T-helper 17 cell (primary cell): ENCODE measurements at regions not wholly inside any gene's neighbourhood (a gene's known extent, or its start where the extent isn't known, plus 50 kb on each side); places are given as distances from the start of the nearest gene placed in this dataset.
"Not testable (repeated sequence)": the region's sequence is repeated elsewhere in the genome, so short reads cannot be mapped to it uniquely, and the experiment has no call there.

ENCODE experiments used
- ATAC-seq: fragments of 150-1000 bp; cut with Tn5 transposase; 2 replicates; pipeline ENCODE4 v1.10.0; 2021; ENCODE audit warnings: mild to moderate bottlenecking, moderate library complexity
- DNase-seq, 3 donors: peaks; one replicate each; pipeline versions ENCODE4 v3.0.0 to v3.0.0-alpha.2; 2020 to 2021
- H3K9me3 ChIP-seq: one replicate; pipeline ENCODE4 v1.7.0; 2013; ENCODE audit warnings: low read length, mild to moderate bottlenecking; ENCODE audit not compliant: control insufficient read depth, poor library complexity, severe bottlenecking
- H3K27ac Mint-ChIP-seq: one replicate; pipeline ENCODE4 v1.8.0; 2022; ENCODE audit warnings: mild to moderate bottlenecking, moderate library complexity, mixed read lengths
- H3K27me3 Mint-ChIP-seq: one replicate; pipeline ENCODE4 v1.8.0; 2022; ENCODE audit warnings: mixed read lengths
- H3K36me3 Mint-ChIP-seq: one replicate; pipeline ENCODE4 v1.8.0; 2022; ENCODE audit warnings: low read depth, mixed read lengths
- H3K4me1 Mint-ChIP-seq: one replicate; pipeline ENCODE4 v1.8.0; 2022; ENCODE audit warnings: mild to moderate bottlenecking, mixed read lengths
- H3K4me3 Mint-ChIP-seq: one replicate; pipeline ENCODE4 v1.8.0; 2022; ENCODE audit warnings: mild to moderate bottlenecking, moderate library complexity, mixed read lengths

- not testable (repeated sequence) for H3K4me3 Mint-ChIP-seq, H3K4me1 Mint-ChIP-seq, DNase-seq, ATAC-seq, H3K27ac Mint-ChIP-seq, H3K36me3 Mint-ChIP-seq, H3K9me3 ChIP-seq
- H3K27me3 Mint-ChIP-seq = peaks cover 26% of the 10 kb centered on the region
These were observed 131.4 kb downstream of the ASB7 start for GRCh38 chr15:100733843-100734185.

- ATAC-seq (no peak), DNase-seq (no peak)
- Mint-ChIP-seq H3K4me1 (no peaks in the 10 kb centered on the region), H3K4me3 (no peak overlapping the region), H3K36me3 (no peaks in the 10 kb centered on the region), H3K27me3 (peaks cover 23% of the 10 kb centered on the region), H3K27ac (no peak overlapping the region)
- H3K9me3 ChIP-seq = no peaks in the 10 kb centered on the region
These were observed 132.2 kb downstream of the ASB7 start for GRCh38 chr15:100734586-100734985.

- Mint-ChIP-seq H3K27ac (no peak overlapping the region), H3K36me3 (no peaks in the 10 kb centered on the region), H3K4me1 (no peaks in the 10 kb centered on the region), H3K4me3 (no peak overlapping the region), H3K27me3 (peaks cover 22% of the 10 kb centered on the region)
- DNase-seq (no peak), ATAC-seq (no peak)
- no peaks in the 10 kb centered on the region for H3K9me3 ChIP-seq
These were observed 133.0 kb downstream of the ASB7 start for GRCh38 chr15:100735129-100736053.

- H3K9me3 ChIP-seq = no peaks in the 10 kb centered on the region
- no peak for ATAC-seq
- H3K4me3 Mint-ChIP-seq = no peak overlapping the region
- DNase-seq = no peak
- H3K27me3 Mint-ChIP-seq = peaks cover 18% of the 10 kb centered on the region
- H3K27ac Mint-ChIP-seq = no peak overlapping the region
- H3K36me3 Mint-ChIP-seq = no peaks in the 10 kb centered on the region
- H3K4me1 Mint-ChIP-seq = no peaks in the 10 kb centered on the region
These were observed 134.8 kb downstream of the ASB7 start for GRCh38 chr15:100737214-100737613.

- H3K9me3 ChIP-seq = no peaks in the 10 kb centered on the region
- no peak overlapping the region for H3K4me3 Mint-ChIP-seq
- no peak overlapping the region for H3K27ac Mint-ChIP-seq
- H3K4me1 Mint-ChIP-seq = no peaks in the 10 kb centered on the region
- H3K36me3 Mint-ChIP-seq = no peaks in the 10 kb centered on the region
- ATAC-seq (no peak), DNase-seq (no peak)
- H3K27me3 Mint-ChIP-seq = peaks cover 31% of the 10 kb centered on the region
These were observed 136.2 kb downstream of the ASB7 start for GRCh38 chr15:100738614-100739013.

GRCh38 chr15:100740138-100740537 is 137.7 kb downstream of the ASB7 start:
- DNase-seq = no peak
- H3K4me1 Mint-ChIP-seq = no peaks in the 10 kb centered on the region
- ATAC-seq = no peak
- no peaks in the 10 kb centered on the region for H3K36me3 Mint-ChIP-seq
- H3K9me3 ChIP-seq = no peaks in the 10 kb centered on the region
- peaks cover 32% of the 10 kb centered on the region for H3K27me3 Mint-ChIP-seq
- no peak overlapping the region for H3K4me3 Mint-ChIP-seq
- no peak overlapping the region for H3K27ac Mint-ChIP-seq

GRCh38 chr15:100751585-100751984 is 128.0 kb upstream of the ALDH1A3 start:
- H3K4me3 Mint-ChIP-seq = no peak overlapping the region
- H3K9me3 ChIP-seq = peaks cover 7% of the 10 kb centered on the region
- ATAC-seq = no peak
- H3K27me3 Mint-ChIP-seq = peaks cover 41% of the 10 kb centered on the region
- no peaks in the 10 kb centered on the region for H3K4me1 Mint-ChIP-seq
- no peak for DNase-seq
- H3K27ac Mint-ChIP-seq = no peak overlapping the region
- no peaks in the 10 kb centered on the region for H3K36me3 Mint-ChIP-seq

GRCh38 chr15:100753503-100753902 is 126.1 kb upstream of the ALDH1A3 start:
- H3K4me3 Mint-ChIP-seq = no peak overlapping the region
- peaks cover 7% of the 10 kb centered on the region for H3K9me3 ChIP-seq
- DNase-seq = no peak
- H3K27me3 Mint-ChIP-seq = peaks cover 44% of the 10 kb centered on the region
- no peaks in the 10 kb centered on the region for H3K4me1 Mint-ChIP-seq
- H3K27ac Mint-ChIP-seq = no peak overlapping the region
- no peaks in the 10 kb centered on the region for H3K36me3 Mint-ChIP-seq
- ATAC-seq = no peak

- ATAC-seq (no peak), DNase-seq (no peak)
- no peak overlapping the region for H3K4me3 Mint-ChIP-seq
- H3K27ac Mint-ChIP-seq = no peak overlapping the region
- H3K27me3 Mint-ChIP-seq = peaks cover 61% of the 10 kb centered on the region
- H3K36me3 Mint-ChIP-seq = no peaks in the 10 kb centered on the region
- peaks cover 3% of the 10 kb centered on the region for H3K4me1 Mint-ChIP-seq
- no peaks in the 10 kb centered on the region for H3K9me3 ChIP-seq
These were observed 122.0 kb upstream of the ALDH1A3 start for GRCh38 chr15:100757661-100758060.

- no peak for DNase-seq
- Mint-ChIP-seq H3K27me3 (peaks cover 61% of the 10 kb centered on the region), H3K36me3 (no peaks in the 10 kb centered on the region), H3K4me3 (no peak overlapping the region), H3K4me1 (peaks cover 3% of the 10 kb centered on the region), H3K27ac (no peak overlapping the region)
- H3K9me3 ChIP-seq = no peaks in the 10 kb centered on the region
- no peak for ATAC-seq
These were observed 121.1 kb upstream of the ALDH1A3 start for GRCh38 chr15:100758555-100758954.

GRCh38 chr15:100759106-100759505 is 120.5 kb upstream of the ALDH1A3 start:
- Mint-ChIP-seq H3K27me3 (peaks cover 63% of the 10 kb centered on the region), H3K27ac (no peak overlapping the region), H3K36me3 (no peaks in the 10 kb centered on the region), H3K4me3 (no peak overlapping the region), H3K4me1 (peaks cover 3% of the 10 kb centered on the region)
- ATAC-seq (no peak), DNase-seq (no peak)
- no peaks in the 10 kb centered on the region for H3K9me3 ChIP-seq

- Mint-ChIP-seq H3K4me1 (peaks cover 3% of the 10 kb centered on the region), H3K4me3 (no peak overlapping the region), H3K27me3 (peaks cover 61% of the 10 kb centered on the region), H3K36me3 (no peaks in the 10 kb centered on the region), H3K27ac (no peak overlapping the region)
- ATAC-seq (no peak), DNase-seq (no peak)
- no peaks in the 10 kb centered on the region for H3K9me3 ChIP-seq
These were observed 119.8 kb upstream of the ALDH1A3 start for GRCh38 chr15:100759698-100760356.

GRCh38 chr15:100760357-100760903 is 119.2 kb upstream of the ALDH1A3 start:
- Mint-ChIP-seq H3K4me1 (peaks cover 3% of the 10 kb centered on the region), H3K27me3 (peaks cover 62% of the 10 kb centered on the region), H3K4me3 (no peak overlapping the region), H3K36me3 (no peaks in the 10 kb centered on the region), H3K27ac (no peak overlapping the region)
- no peaks in the 10 kb centered on the region for H3K9me3 ChIP-seq
- DNase-seq = no peak
- no peak for ATAC-seq
